ENCODE measurements at regions not wholly inside any gene's neighbourhood (a gene's known extent, or its start where the extent isn't known, plus 50 kb on each side); places are given as distances from the start of the nearest gene placed in this dataset.

GRCh38 chr15:25498835-25499234 is 60.0 kb upstream of the UBE3A start:
- TF ChIP-seq CTCF (IDR thresholded peaks at IDR 0.05; ENCODE audit: insufficient read depth, low read length, poor library complexity, severe bottlenecking) (no peak), EZH2phosphoT487 (conservative IDR thresholded peaks at IDR 0.05; ENCODE audit: low read length) (no peak)

Measured in SU-DHL-6 (cell line).